LNCaP clone FGC (cell line): ENCODE measurements at regions not wholly inside any gene's neighbourhood (a gene's known extent, or its start where the extent isn't known, plus 50 kb on each side); places are given as distances from the start of the nearest gene placed in this dataset.

Experiments
- DNase-seq: peaks from one replicate; pipeline ENCODE4 v3.0.0-alpha.2; 2011; ENCODE audit warnings: low read depth
- H3K4me3 ChIP-seq: 2 replicates; pipeline ENCODE4 v1.5.1; 2011; ENCODE audit warnings: mild to moderate bottlenecking, low read depth, low read length, control low read depth
- CTCF ChIP-seq: IDR thresholded peaks from 2 replicates; pipeline ENCODE4 v1.5.1; 2012; ENCODE audit warnings: mild to moderate bottlenecking; ENCODE audit not compliant: control insufficient read depth, insufficient read depth; ENCODE audit errors: extremely low read depth

DNA sequence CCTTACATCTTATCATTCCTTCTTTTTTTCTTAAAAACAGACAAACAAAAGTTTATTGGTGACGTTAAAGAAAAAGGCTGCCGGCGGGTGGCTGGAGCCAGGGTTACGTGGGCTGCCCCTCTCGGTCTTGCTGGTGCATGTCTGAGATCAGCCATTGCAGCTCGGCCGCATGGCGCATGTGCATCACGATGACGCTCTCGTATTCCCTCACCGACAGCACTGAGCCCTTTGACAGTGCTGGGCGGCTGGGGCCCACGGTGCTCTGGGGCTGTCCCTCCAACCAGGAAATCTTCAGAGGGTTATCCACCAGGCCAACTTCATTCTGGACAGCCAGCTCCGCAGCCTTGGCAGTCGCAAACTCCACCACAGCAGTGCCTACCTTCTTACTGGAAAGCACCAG lies 1081.8 kb upstream of the TMEFF2 start:
- no peak overlapping the region for H3K4me3 ChIP-seq
- DNase-seq = no peak
- no peak for TF ChIP-seq CTCF

GRCh38 chr2:193276069-193276468 lies 1081.3 kb upstream of the TMEFF2 start:
- TF ChIP-seq CTCF = no peak
- DNase-seq = no peak
- no peak overlapping the region for H3K4me3 ChIP-seq

DNA sequence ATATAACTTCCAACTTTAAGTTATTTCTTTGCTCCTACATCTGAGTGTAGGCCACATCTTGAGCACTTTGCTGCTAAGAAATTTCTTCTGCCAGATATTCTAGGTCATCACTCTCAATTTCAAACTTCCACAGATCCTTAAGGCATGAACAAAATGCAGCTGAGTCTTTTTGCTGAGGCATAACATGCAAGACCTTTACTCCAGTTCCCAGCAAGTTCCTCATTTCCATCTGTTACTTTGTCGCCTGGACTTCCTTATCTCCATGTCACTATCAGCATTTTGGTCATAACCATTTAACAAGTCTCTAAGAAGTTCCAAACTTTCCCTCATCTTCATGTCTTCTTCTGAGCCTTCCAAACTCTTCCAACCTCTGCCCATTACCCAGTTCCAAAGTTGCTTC lies 1077.3 kb upstream of the TMEFF2 start:
- DNase-seq = no peak
- no peak overlapping the region for H3K4me3 ChIP-seq
- no peak for TF ChIP-seq CTCF

DNA sequence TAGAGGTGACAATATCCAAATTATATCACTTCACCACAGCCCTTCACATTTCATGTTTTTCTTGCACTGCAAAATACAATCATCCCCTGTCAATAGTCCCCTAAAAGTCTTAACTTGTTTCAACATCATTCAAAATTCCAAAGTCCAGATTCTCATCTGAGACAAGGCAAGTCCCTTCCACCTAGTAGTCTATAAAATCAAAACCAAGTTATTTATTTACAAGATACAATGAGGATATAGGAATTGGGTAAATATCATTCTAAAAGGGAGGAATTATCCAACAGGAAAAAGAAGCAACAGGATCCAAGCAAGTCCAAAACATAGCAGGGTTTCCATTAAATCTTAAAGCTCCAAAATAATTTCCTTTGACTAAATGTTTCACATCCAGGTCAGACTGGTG lies 1076.1 kb upstream of the TMEFF2 start:
- H3K4me3 ChIP-seq = no peak overlapping the region
- no peak for TF ChIP-seq CTCF
- DNase-seq = no peak

- no peak for TF ChIP-seq CTCF
- no peak for DNase-seq
- no peak overlapping the region for H3K4me3 ChIP-seq
Measured at GRCh38 chr2:193267496-193268002, 1072.8 kb upstream of the TMEFF2 start.

GRCh38 chr2:193253014-193253530 lies 1058.3 kb upstream of the TMEFF2 start:
- no peak for DNase-seq
- no peak for TF ChIP-seq CTCF
- no peak overlapping the region for H3K4me3 ChIP-seq

- H3K4me3 ChIP-seq = no peak overlapping the region
- TF ChIP-seq CTCF = no peak
- no peak for DNase-seq
Measured at GRCh38 chr2:193251909-193252308, 1057.2 kb upstream of the TMEFF2 start.
